Hepatocyte (in vitro differentiated cells): ENCODE measurements at regions not wholly inside any gene's neighbourhood (a gene's known extent, or its start where the extent isn't known, plus 50 kb on each side); places are given as distances from the start of the nearest gene placed in this dataset.

Experiments used
- CTCF ChIP-seq: fragments of 200-600 bp; sonication (generic); IDR thresholded peaks from 2 replicates; pipeline ENCODE4 v1.5.1; 2016; ENCODE audit warnings: antibody characterized with exemption, mild to moderate bottlenecking; ENCODE audit not compliant: poor library complexity
- EZH2 ChIP-seq: fragments of 200-600 bp; sonication (generic); IDR thresholded peaks from 2 replicates; pipeline ENCODE4 v1.6.1; 2016; ENCODE audit warnings: antibody characterized with exemption, mild to moderate bottlenecking, borderline replicate concordance
- EZH2phosphoT487 ChIP-seq: fragments of 200-600 bp; sonication (generic); IDR thresholded peaks from one replicate; pipeline ENCODE4 v1.6.1; 2018; ENCODE audit warnings: antibody characterized with exemption, mild to moderate bottlenecking, low read depth, moderate library complexity; ENCODE audit not compliant: unreplicated experiment, severe bottlenecking

GRCh38 chr1:178665579-178665978 is 59.5 kb upstream of the RALGPS2 start:
- no peak for TF ChIP-seq CTCF
- TF ChIP-seq EZH2, result no peak
- TF ChIP-seq EZH2phosphoT487, result no peak
